ENCODE measurements at regions not wholly inside any gene's neighbourhood (a gene's known extent, or its start where the extent isn't known, plus 50 kb on each side); places are given as distances from the start of the nearest gene placed in this dataset.

DNA sequence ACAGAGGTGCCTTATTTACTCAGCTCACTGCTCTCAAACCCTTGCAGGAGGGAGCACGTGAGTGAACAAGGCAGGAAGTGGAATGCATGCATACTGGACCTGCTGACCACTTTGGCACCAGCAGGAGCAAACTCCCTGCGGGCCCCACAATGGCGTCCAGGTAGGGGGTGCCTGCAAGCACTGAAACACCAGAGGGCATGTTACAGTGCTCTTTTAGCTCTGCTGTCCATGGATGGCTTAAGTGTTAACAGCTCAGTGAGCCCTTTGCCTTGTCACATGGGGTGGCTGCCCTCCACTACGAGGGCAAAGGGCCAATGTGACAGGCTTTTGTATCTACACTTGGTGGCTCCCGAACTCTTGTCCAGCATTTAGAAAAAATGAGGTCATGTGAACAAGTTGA is 199.5 kb upstream of the UGT8 start:
- TF ChIP-seq, protein P1, sequence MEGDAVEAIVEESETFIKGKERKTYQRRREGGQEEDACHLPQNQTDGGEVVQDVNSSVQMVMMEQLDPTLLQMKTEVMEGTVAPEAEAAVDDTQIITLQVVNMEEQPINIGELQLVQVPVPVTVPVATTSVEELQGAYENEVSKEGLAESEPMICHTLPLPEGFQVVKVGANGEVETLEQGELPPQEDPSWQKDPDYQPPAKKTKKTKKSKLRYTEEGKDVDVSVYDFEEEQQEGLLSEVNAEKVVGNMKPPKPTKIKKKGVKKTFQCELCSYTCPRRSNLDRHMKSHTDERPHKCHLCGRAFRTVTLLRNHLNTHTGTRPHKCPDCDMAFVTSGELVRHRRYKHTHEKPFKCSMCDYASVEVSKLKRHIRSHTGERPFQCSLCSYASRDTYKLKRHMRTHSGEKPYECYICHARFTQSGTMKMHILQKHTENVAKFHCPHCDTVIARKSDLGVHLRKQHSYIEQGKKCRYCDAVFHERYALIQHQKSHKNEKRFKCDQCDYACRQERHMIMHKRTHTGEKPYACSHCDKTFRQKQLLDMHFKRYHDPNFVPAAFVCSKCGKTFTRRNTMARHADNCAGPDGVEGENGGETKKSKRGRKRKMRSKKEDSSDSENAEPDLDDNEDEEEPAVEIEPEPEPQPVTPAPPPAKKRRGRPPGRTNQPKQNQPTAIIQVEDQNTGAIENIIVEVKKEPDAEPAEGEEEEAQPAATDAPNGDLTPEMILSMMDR (IDR thresholded peaks at IDR 0.05) = peak; percentile 18
- no peak for TF ChIP-seq EZH2 (IDR thresholded peaks at IDR 0.05)
